ENCODE measurements at regions not wholly inside any gene's neighbourhood (a gene's known extent, or its start where the extent isn't known, plus 50 kb on each side); places are given as distances from the start of the nearest gene placed in this dataset.
"Not testable (repeated sequence)": the region's sequence is repeated elsewhere in the genome, so short reads cannot be mapped to it uniquely, and the experiment has no call there.

DNA sequence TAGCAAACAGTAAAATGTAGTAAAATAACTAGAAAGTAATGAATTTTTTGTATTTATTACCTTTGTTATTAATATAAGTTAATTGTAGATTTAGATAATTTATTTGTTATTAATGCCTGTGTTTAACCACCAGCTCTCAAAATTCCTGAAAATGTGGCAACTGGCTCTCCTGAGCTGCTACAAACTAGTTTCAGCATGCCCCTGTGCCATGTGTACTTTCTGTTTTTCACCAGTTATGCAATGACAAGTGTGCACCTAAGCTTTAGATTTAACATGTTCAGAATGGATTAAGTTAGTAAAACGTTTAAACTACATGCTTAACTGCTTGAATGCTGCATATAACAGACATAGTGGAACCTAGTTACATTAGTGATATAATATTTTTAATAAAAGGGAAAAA, 88.1 kb downstream of the POSTN start:
- H3K4me3 Mint-ChIP-seq (ENCODE audit: unreplicated experiment), result no peak overlapping the region
- H3K27ac Mint-ChIP-seq (ENCODE audit: unreplicated experiment), result no peak overlapping the region
- H3K27me3 Mint-ChIP-seq (ENCODE audit: low read depth), result no peaks in the 10 kb centered on the region
- H3K4me1 Mint-ChIP-seq (ENCODE audit: low read depth), result peaks cover 34% of the 10 kb centered on the region
- H3K9me3 Mint-ChIP-seq (ENCODE audit: low read depth), result no peaks in the 10 kb centered on the region
- DNase-seq (ENCODE audit: low spot score), result no peak
- TF ChIP-seq, protein P1, sequence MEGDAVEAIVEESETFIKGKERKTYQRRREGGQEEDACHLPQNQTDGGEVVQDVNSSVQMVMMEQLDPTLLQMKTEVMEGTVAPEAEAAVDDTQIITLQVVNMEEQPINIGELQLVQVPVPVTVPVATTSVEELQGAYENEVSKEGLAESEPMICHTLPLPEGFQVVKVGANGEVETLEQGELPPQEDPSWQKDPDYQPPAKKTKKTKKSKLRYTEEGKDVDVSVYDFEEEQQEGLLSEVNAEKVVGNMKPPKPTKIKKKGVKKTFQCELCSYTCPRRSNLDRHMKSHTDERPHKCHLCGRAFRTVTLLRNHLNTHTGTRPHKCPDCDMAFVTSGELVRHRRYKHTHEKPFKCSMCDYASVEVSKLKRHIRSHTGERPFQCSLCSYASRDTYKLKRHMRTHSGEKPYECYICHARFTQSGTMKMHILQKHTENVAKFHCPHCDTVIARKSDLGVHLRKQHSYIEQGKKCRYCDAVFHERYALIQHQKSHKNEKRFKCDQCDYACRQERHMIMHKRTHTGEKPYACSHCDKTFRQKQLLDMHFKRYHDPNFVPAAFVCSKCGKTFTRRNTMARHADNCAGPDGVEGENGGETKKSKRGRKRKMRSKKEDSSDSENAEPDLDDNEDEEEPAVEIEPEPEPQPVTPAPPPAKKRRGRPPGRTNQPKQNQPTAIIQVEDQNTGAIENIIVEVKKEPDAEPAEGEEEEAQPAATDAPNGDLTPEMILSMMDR (IDR thresholded peaks at IDR 0.05), result no peak
- no peaks in the 10 kb centered on the region for H3K36me3 Mint-ChIP-seq (ENCODE audit: low read depth)

DNA sequence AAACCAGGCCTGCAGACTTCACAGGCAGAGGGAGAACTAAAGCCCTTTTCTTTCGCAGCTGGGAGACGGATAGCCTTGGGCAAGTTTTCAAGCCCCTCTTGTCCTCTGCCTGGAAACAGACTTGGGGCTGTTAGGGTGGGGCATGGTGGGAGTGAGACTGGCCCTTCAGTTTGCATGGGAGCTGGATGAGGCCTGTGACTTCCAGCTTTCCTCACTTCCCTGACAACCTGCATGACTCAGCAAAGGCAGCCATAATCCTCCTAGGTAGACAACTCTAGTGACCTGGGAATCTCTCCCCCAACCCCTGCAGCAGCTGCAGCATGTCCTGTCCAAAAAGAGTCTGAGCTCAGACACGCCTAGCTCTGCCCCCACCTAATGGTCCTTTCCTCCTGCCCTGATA, 93.0 kb downstream of the POSTN start:
- H3K4me1 Mint-ChIP-seq (ENCODE audit: low read depth), result peaks cover 6% of the 10 kb centered on the region
- H3K36me3 Mint-ChIP-seq (ENCODE audit: low read depth), result no peaks in the 10 kb centered on the region
- H3K27me3 Mint-ChIP-seq (ENCODE audit: low read depth), result no peaks in the 10 kb centered on the region
- no peak for DNase-seq (ENCODE audit: low spot score)
- H3K27ac Mint-ChIP-seq (ENCODE audit: unreplicated experiment), result no peak overlapping the region
- no peaks in the 10 kb centered on the region for H3K9me3 Mint-ChIP-seq (ENCODE audit: low read depth)
- no peak overlapping the region for H3K4me3 Mint-ChIP-seq (ENCODE audit: unreplicated experiment)
- TF ChIP-seq, protein P1 (IDR thresholded peaks at IDR 0.05), result no peak

DNA sequence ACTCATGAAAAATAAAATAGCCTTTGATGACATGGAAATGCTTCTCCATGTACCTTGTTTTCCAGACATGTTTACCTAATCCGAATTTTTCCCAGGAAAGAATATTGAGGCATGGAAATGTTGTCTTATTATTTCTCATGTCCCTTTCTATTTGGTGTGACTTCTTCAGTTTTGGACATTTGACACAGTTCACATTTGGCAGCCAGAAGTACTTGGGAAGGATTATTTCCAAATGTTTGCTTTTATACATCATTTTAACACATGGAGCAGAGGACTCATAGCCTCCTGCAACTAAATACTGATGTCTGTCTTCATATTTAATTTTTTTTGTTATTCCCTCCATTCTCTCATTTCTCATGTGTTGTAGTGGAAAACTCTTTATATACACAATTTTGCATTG, 94.3 kb downstream of the POSTN start:
- Mint-ChIP-seq H3K27me3 (ENCODE audit: low read depth) (no peaks in the 10 kb centered on the region), H3K9me3 (ENCODE audit: low read depth) (no peaks in the 10 kb centered on the region), H3K4me3 (ENCODE audit: unreplicated experiment) (no peak overlapping the region), H3K27ac (ENCODE audit: unreplicated experiment) (no peak overlapping the region), H3K4me1 (ENCODE audit: low read depth) (no peaks in the 10 kb centered on the region), H3K36me3 (ENCODE audit: low read depth) (no peaks in the 10 kb centered on the region)
- DNase-seq (ENCODE audit: low spot score), result no peak
- TF ChIP-seq, protein P1 (IDR thresholded peaks at IDR 0.05), result no peak

DNA sequence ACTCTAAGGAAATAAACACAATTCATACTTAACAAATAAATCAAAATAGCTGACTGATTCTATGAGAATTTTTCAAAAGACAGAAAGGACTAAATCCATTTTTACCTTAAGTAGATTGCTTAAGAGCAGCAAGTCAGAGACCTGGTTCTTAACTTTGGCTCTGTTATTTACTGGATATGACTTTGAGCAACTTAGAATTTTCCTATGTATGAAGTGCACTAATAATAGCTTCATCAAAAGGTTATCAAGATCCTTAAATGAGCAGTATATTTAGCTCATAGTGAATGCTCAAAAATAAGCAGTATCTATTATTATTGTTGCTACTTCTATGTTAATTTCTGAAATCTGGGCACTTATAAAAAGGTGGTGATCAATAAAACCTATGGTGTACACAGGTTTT, 95.3 kb downstream of the POSTN start:
- no peak overlapping the region for H3K27ac Mint-ChIP-seq (ENCODE audit: unreplicated experiment)
- TF ChIP-seq, protein P1 (IDR thresholded peaks at IDR 0.05), result no peak
- no peaks in the 10 kb centered on the region for H3K27me3 Mint-ChIP-seq (ENCODE audit: low read depth)
- no peak overlapping the region for H3K4me3 Mint-ChIP-seq (ENCODE audit: unreplicated experiment)
- H3K4me1 Mint-ChIP-seq (ENCODE audit: low read depth), result no peaks in the 10 kb centered on the region
- no peak for DNase-seq (ENCODE audit: low spot score)
- no peaks in the 10 kb centered on the region for H3K9me3 Mint-ChIP-seq (ENCODE audit: low read depth)
- peaks cover 2% of the 10 kb centered on the region for H3K36me3 Mint-ChIP-seq (ENCODE audit: low read depth)

DNA sequence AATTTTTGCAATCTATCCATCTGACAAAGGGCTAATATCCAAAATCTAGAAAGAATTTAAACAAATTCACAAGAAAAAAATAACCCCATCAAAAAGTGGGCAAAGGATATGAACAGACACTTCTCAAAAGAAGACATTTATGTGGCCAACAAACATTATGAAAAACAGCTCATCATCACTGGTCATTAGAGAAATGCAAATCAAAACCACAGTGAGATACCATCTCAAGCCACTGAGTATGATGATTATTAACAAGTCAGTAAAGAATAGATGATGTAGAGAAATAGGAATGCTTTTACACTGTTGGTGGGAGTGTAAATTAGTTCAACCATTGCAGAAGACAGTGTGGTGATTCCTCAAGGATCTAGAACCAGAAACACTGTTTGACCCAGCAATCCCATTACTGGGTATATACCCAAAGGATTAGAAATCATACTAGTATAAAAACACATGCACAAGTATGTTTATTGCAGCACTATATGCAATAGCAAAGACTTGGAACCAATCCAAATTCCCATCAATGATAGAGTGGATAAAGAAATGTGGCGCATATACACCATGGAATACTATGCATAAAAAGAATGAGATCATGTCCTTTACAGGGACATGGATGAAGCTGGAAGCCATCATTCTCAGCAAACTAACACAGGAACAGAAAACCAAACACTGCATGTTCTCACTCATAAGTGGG, 96.1 kb downstream of the POSTN start:
- not testable (repeated sequence) for H3K4me3 Mint-ChIP-seq (ENCODE audit: unreplicated experiment); H3K9me3 Mint-ChIP-seq (ENCODE audit: low read depth); H3K36me3 Mint-ChIP-seq (ENCODE audit: low read depth); DNase-seq (ENCODE audit: low spot score); H3K27me3 Mint-ChIP-seq (ENCODE audit: low read depth); H3K27ac Mint-ChIP-seq (ENCODE audit: unreplicated experiment); H3K4me1 Mint-ChIP-seq (ENCODE audit: low read depth)

DNA sequence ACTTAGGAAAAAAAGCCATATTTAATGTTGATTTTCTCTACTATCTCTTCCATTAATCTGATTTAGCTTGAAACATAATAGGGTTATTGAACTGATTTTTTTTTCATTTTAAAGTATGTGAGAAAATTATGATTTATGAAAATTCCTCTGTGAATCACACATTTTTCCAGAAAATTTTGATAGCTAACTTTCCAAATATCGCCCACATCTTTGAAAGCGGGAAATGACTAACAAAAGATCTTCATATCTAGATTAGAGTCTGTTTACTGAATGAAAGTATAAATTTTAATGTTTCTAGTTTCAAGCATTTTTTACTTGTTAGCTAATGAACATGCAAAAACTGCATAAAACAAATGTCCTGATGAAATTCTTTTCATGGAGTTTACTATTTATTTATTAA, 97.4 kb downstream of the POSTN start:
- H3K27ac Mint-ChIP-seq (ENCODE audit: unreplicated experiment), result no peak overlapping the region
- no peaks in the 10 kb centered on the region for H3K27me3 Mint-ChIP-seq (ENCODE audit: low read depth)

More for the DNA sequence above, 97.4 kb downstream of the POSTN start:
- Mint-ChIP-seq H3K4me3 (ENCODE audit: unreplicated experiment) (no peak overlapping the region), H3K4me1 (ENCODE audit: low read depth) (no peaks in the 10 kb centered on the region), H3K9me3 (ENCODE audit: low read depth) (no peaks in the 10 kb centered on the region), H3K36me3 (ENCODE audit: low read depth) (peaks cover 2% of the 10 kb centered on the region)
- TF ChIP-seq, protein P1 (IDR thresholded peaks at IDR 0.05), result no peak
- DNase-seq (ENCODE audit: low spot score), result no peak
